H1 (cell line): ENCODE measurements at regions not wholly inside any gene's neighbourhood (a gene's known extent, or its start where the extent isn't known, plus 50 kb on each side); places are given as distances from the start of the nearest gene placed in this dataset.

Experiments used
- CTCF ChIA-PET: fragments of 300-600 bp; sonication (Branson Sonifier 250); formaldehyde crosslinking; loops from one replicate; lab custom pipeline; 2021; ENCODE audit not compliant: partially characterized antibody; lab: Charles Lee
- POLR2A ChIA-PET: fragments of 300-600 bp; sonication (Branson Sonifier 250); formaldehyde crosslinking; loops from one replicate; lab custom pipeline; 2021; ENCODE audit warnings: inconsistent platforms; ENCODE audit not compliant: partially characterized antibody; lab: Charles Lee
- DNase-seq, 2 experiments: peaks; one replicate each; pipeline versions ENCODE4 v3.0.0 to v3.0.0-alpha.2; 2010 to 2022; ENCODE audit warnings: low spot score in 2 of 2, low read depth in 1 of 2, mixed read lengths in 1 of 2
- FAIRE-seq: peaks from 2 replicates; lab custom pipeline; 2011; peaks lifted over from hg19 to GRCh38; lab: Jason Lieb, UNC
- H2AFZ ChIP-seq: 2 replicates; pipeline ENCODE4 v1.8.1; 2012; ENCODE audit warnings: low read length, inconsistent platforms
- H2AK5ac ChIP-seq: 2 replicates; pipeline ENCODE4 v1.6.1; 2013; ENCODE audit warnings: low read depth, low read length
- H2BK120ac ChIP-seq: replicated peaks from 2 replicates; pipeline ENCODE3; 2013; ENCODE audit warnings: low read depth, low read length, inconsistent platforms
- H2BK12ac ChIP-seq: 2 replicates; pipeline ENCODE4 v1.6.1; 2013; ENCODE audit warnings: low read depth, low read length
- H2BK15ac ChIP-seq: 2 replicates; pipeline ENCODE4 v1.6.1; 2013; ENCODE audit warnings: low read length
- H2BK20ac ChIP-seq: 2 replicates; pipeline ENCODE4 v1.6.1; 2013; ENCODE audit warnings: low read length
- H2BK5ac ChIP-seq: 2 replicates; pipeline ENCODE4 v1.6.1; 2013; ENCODE audit warnings: low read depth, low read length
- H3K14ac ChIP-seq: 2 replicates; pipeline ENCODE4 v1.6.1; 2013; ENCODE audit warnings: inconsistent platforms; ENCODE audit not compliant: insufficient read length
- H3K18ac ChIP-seq: 2 replicates; pipeline ENCODE4 v1.6.1; 2013; ENCODE audit warnings: low read length; ENCODE audit errors: extremely low read depth
- H3K23ac ChIP-seq: 2 replicates; pipeline ENCODE4 v1.6.1; 2013; ENCODE audit warnings: inconsistent platforms; ENCODE audit not compliant: insufficient read length
- H3K23me2 ChIP-seq: 2 replicates; pipeline ENCODE4 v1.6.1; 2013; ENCODE audit warnings: low read depth, low read length
- H3K27ac ChIP-seq: 2 replicates; pipeline ENCODE4 v1.6.1; 2011; ENCODE audit warnings: low read depth, low read length, inconsistent platforms
- H3K27me3 ChIP-seq, 4 experiments: replicated peaks in 1 of 4; 1 replicate in 1 of 4; 2 replicates in 3 of 4; pipeline versions ENCODE4 v1.6.1 to v1.8.1; 2011 to 2013; ENCODE audit warnings: low read length in 3 of 4, mild to moderate bottlenecking in 3 of 4, inconsistent platforms in 2 of 4, mixed read lengths in 2 of 4, moderate library complexity in 1 of 4; ENCODE audit not compliant: control insufficient read depth in 3 of 4, insufficient read depth in 3 of 4; ENCODE audit errors: extremely low read depth in 1 of 4
- H3K36me3 ChIP-seq, 4 experiments: 2 replicates each; pipeline versions ENCODE4 v1.6.1 to v1.8.1; 2011 to 2013; ENCODE audit warnings: mild to moderate bottlenecking in 4 of 4, low read length in 3 of 4, moderate library complexity in 2 of 4, control low read depth in 1 of 4, inconsistent platforms in 1 of 4; ENCODE audit not compliant: insufficient read depth in 4 of 4, control insufficient read depth in 2 of 4
- H3K4ac ChIP-seq: replicated peaks from 2 replicates; pipeline ENCODE3; 2013; ENCODE audit warnings: low read length, low read depth, mixed read lengths, inconsistent platforms; ENCODE audit not compliant: insufficient read length
- H3K4me1 ChIP-seq, 4 experiments: replicated peaks in 1 of 4; 1 replicate in 1 of 4; 2 replicates in 3 of 4; pipeline versions ENCODE4 v1.6.1 to v1.8.1; 2011 to 2013; ENCODE audit warnings: low read length in 3 of 4, inconsistent platforms in 2 of 4, mixed read lengths in 1 of 4; ENCODE audit not compliant: insufficient read depth in 4 of 4, control insufficient read depth in 3 of 4
- H3K4me2 ChIP-seq, 2 experiments: 2 replicates each; pipeline versions ENCODE4 v1.6.1 to v1.8.1; 2011 to 2013; ENCODE audit warnings: low read depth in 2 of 2, low read length in 2 of 2, control low read depth in 1 of 2, inconsistent platforms in 1 of 2, mild to moderate bottlenecking in 1 of 2; ENCODE audit not compliant: insufficient read depth in 1 of 2
- H3K4me3 ChIP-seq, 4 experiments: fragments of 200-600, 300-600 bp in 1 of 4; sonication (generic), shearing (Covaris generic), sonication (Bioruptor Twin) in 1 of 4; 2 replicates each; pipeline versions ENCODE4 v1.5.1 to v1.8.1; 2011 to 2016; ENCODE audit warnings: low read length in 4 of 4, low read depth in 3 of 4, control low read depth in 2 of 4, inconsistent platforms in 2 of 4, mild to moderate bottlenecking in 2 of 4, mixed read lengths in 1 of 4, moderate library complexity in 1 of 4; ENCODE audit not compliant: insufficient read depth in 2 of 4; ENCODE audit errors: extremely low read depth in 1 of 4
- H3K56ac ChIP-seq: replicated peaks from 2 replicates; pipeline ENCODE3; 2013; ENCODE audit warnings: low read depth, mild to moderate bottlenecking, mixed read lengths, low read length, inconsistent platforms; ENCODE audit not compliant: insufficient read length
- H3K79me1 ChIP-seq: 2 replicates; pipeline ENCODE4 v1.6.1; 2013; ENCODE audit warnings: low read depth, low read length, control low read depth
- H3K79me2 ChIP-seq, 2 experiments: 2 replicates each; pipeline versions ENCODE4 v1.6.1 to v1.8.1; 2012 to 2013; ENCODE audit warnings: low read length in 2 of 2, mild to moderate bottlenecking in 2 of 2, inconsistent platforms in 1 of 2; ENCODE audit not compliant: insufficient read depth in 2 of 2, control insufficient read depth in 1 of 2
- H3K9ac ChIP-seq, 4 experiments: replicated peaks in 1 of 4; 1 replicate in 1 of 4; 2 replicates in 3 of 4; pipeline versions ENCODE4 v1.6.1 to v1.8.1; 2011 to 2013; ENCODE audit warnings: low read depth in 3 of 4, low read length in 3 of 4, control low read depth in 2 of 4, mild to moderate bottlenecking in 2 of 4, moderate library complexity in 2 of 4, inconsistent platforms in 1 of 4; ENCODE audit errors: extremely low read depth in 1 of 4
- H3K9me3 ChIP-seq, 2 experiments: 2 replicates each; pipeline versions ENCODE4 v1.6.1 to v1.8.1; 2012 to 2013; ENCODE audit warnings: mild to moderate bottlenecking in 2 of 2, moderate library complexity in 2 of 2, control low read depth in 1 of 2, inconsistent platforms in 1 of 2, low read depth in 1 of 2, low read length in 1 of 2, mixed read lengths in 1 of 2; ENCODE audit not compliant: insufficient read depth in 2 of 2
- H4K20me1 ChIP-seq, 2 experiments: replicated peaks in 1 of 2; 2 replicates each; pipeline versions ENCODE3 to v1.8.1; 2011 to 2013; ENCODE audit warnings: inconsistent platforms in 2 of 2, low read length in 2 of 2, mild to moderate bottlenecking in 1 of 2; ENCODE audit not compliant: insufficient read depth in 2 of 2, control insufficient read depth in 1 of 2
- H4K5ac ChIP-seq: 2 replicates; pipeline ENCODE4 v1.6.1; 2013; ENCODE audit warnings: low read length, low read depth, mixed read lengths, inconsistent platforms; ENCODE audit not compliant: insufficient read length
- H4K8ac ChIP-seq: 2 replicates; pipeline ENCODE4 v1.8.0; 2013; ENCODE audit warnings: mild to moderate bottlenecking, moderate library complexity, low read length, inconsistent platforms; ENCODE audit not compliant: insufficient read depth; ENCODE audit errors: extremely low read depth
- H4K91ac ChIP-seq: replicated peaks from 2 replicates; pipeline ENCODE3; 2013; ENCODE audit warnings: low read length, mixed read lengths, inconsistent platforms; ENCODE audit not compliant: insufficient read length
- GABPA ChIP-seq: IDR thresholded peaks from 2 replicates; pipeline ENCODE4 v1.6.1; 2011; ENCODE audit warnings: mild to moderate bottlenecking, low read length, moderate library complexity, borderline replicate concordance; ENCODE audit not compliant: insufficient read depth
- PHF8 ChIP-seq: fragments of 200-600 bp; sonication (generic); conservative IDR thresholded peaks from 2 replicates; pipeline ENCODE4 v1.7.1; 2012; ENCODE audit warnings: low read depth, mild to moderate bottlenecking, inconsistent platforms, low read length, moderate library complexity
- POU5F1 ChIP-seq: IDR thresholded peaks from 2 replicates; pipeline ENCODE4 v1.6.1; 2011; ENCODE audit warnings: low read depth, mild to moderate bottlenecking, low read length, moderate library complexity
- SIN3A ChIP-seq, 2 experiments: IDR thresholded peaks in 1 of 2; conservative IDR thresholded peaks in 1 of 2; 2 replicates each; pipeline ENCODE4 v1.6.1; 2011 to 2012; ENCODE audit warnings: low read length in 2 of 2, improper control_type of control experiment in 1 of 2, low read depth in 1 of 2, mild to moderate bottlenecking in 1 of 2
- SP1 ChIP-seq: IDR thresholded peaks from 2 replicates; pipeline ENCODE4 v1.6.1; 2011; ENCODE audit warnings: low read depth, low read length
- TCF12 ChIP-seq: IDR thresholded peaks from 2 replicates; pipeline ENCODE4 v1.6.1; 2011; ENCODE audit warnings: low read depth, mild to moderate bottlenecking, low read length
- WGBS, 2 experiments: shearing (Covaris generic) in 1 of 2; methylation state at CpG; one replicate each; pipeline versions ENCODE4 v1.1.6 to v1.1.7; 2013 to 2015; ENCODE audit warnings: low lambda C conversion rate in 2 of 2, mixed read lengths in 2 of 2, inconsistent platforms in 1 of 2, low coverage in 1 of 2, missing lambda C conversion rate in 1 of 2; ENCODE audit not compliant: insufficient replicate concordance in 2 of 2, insufficient coverage in 1 of 2, insufficient read length in 1 of 2; ENCODE audit errors: extremely low coverage in 1 of 2, missing lambda C conversion rate in 1 of 2; 5-methylcytosine and 5-hydroxymethylcytosine counted together
- TF ChIP-seq, protein P1 (sequence below), 3 experiments: IDR thresholded peaks; 1 replicate in 2 of 3; 2 replicates in 1 of 3; pipeline versions ENCODE4 v1.5.1 to v1.6.1; 2011; ENCODE audit warnings: low read length in 3 of 3, mild to moderate bottlenecking in 3 of 3, inconsistent platforms in 2 of 3, low read depth in 1 of 3, moderate library complexity in 1 of 3; ENCODE audit not compliant: insufficient read depth in 1 of 3; ENCODE audit errors: control extremely low read depth in 1 of 3

- H4K20me1 ChIP-seq = no peaks in the 10 kb centered on the region
- no peak overlapping the region for H3K4me2 ChIP-seq
- no peak overlapping the region for H2AK5ac ChIP-seq
- POLR2A ChIA-PET = no interaction called here
- no peak overlapping the region for H3K18ac ChIP-seq
- no peaks in the 10 kb centered on the region for H3K79me2 ChIP-seq
- no peak overlapping the region for H3K23ac ChIP-seq
- no peaks in the 10 kb centered on the region for H3K23me2 ChIP-seq
- TF ChIP-seq SIN3A (conservative IDR thresholded peaks at IDR 0.05 in 1 of 2, IDR thresholded peaks at IDR 0.05 in 1 of 2; ENCODE audit: low read depth in 1 of 2, low read length in 2 of 2) = no peak
- no peak for TF ChIP-seq SP1
- TF ChIP-seq, protein P1, sequence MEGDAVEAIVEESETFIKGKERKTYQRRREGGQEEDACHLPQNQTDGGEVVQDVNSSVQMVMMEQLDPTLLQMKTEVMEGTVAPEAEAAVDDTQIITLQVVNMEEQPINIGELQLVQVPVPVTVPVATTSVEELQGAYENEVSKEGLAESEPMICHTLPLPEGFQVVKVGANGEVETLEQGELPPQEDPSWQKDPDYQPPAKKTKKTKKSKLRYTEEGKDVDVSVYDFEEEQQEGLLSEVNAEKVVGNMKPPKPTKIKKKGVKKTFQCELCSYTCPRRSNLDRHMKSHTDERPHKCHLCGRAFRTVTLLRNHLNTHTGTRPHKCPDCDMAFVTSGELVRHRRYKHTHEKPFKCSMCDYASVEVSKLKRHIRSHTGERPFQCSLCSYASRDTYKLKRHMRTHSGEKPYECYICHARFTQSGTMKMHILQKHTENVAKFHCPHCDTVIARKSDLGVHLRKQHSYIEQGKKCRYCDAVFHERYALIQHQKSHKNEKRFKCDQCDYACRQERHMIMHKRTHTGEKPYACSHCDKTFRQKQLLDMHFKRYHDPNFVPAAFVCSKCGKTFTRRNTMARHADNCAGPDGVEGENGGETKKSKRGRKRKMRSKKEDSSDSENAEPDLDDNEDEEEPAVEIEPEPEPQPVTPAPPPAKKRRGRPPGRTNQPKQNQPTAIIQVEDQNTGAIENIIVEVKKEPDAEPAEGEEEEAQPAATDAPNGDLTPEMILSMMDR (IDR thresholded peaks at IDR 0.05; ENCODE audit: control extremely low read depth in 1 of 3, insufficient read depth in 1 of 3, low read depth in 1 of 3, low read length in 3 of 3) = no peak
- no peak for TF ChIP-seq POU5F1
- no peak for TF ChIP-seq PHF8
- no peak for TF ChIP-seq TCF12
- no peak for TF ChIP-seq GABPA
- H3K56ac ChIP-seq = no peak overlapping the region
- no peak overlapping the region for H2BK120ac ChIP-seq
- CTCF ChIA-PET = interaction anchor here (1.2 to 3.9 kb wide), 3 partner anchors 10 to 184 kb away, joined by 4 to 19 read pairs (median 6); no protein-coding TSS in a partner anchor
- H3K27me3 ChIP-seq = no peaks in the 10 kb centered on the region
- H3K9me3 ChIP-seq = no peaks in the 10 kb centered on the region
- no peak overlapping the region for H3K4me3 ChIP-seq
- H3K4ac ChIP-seq = no peak overlapping the region
- H2BK12ac ChIP-seq = no peak overlapping the region
- peaks cover 0 to 16% (median 1%) of the 10 kb centered on the region in 4 experiments; a peak in 2 of 7 replicates for H3K4me1 ChIP-seq
- H4K91ac ChIP-seq = no peak overlapping the region
- no peak overlapping the region for H2BK5ac ChIP-seq
- H2BK20ac ChIP-seq = no peak overlapping the region
- no peak overlapping the region for H2BK15ac ChIP-seq
- 94% methylated on average over 3 of the region's 3 CpGs; no CpG with 5 or more reads in 1 of the 2 experiments for WGBS, 2 experiments
- no peak overlapping the region for H4K8ac ChIP-seq
- no peak overlapping the region for H2AFZ ChIP-seq
- no peak for DNase-seq
- no peak for FAIRE-seq
- H3K79me1 ChIP-seq = no peaks in the 10 kb centered on the region
- H3K36me3 ChIP-seq = no peaks in the 10 kb centered on the region
- H3K14ac ChIP-seq = no peak overlapping the region
- peak overlapping the region; percentile 1 for H4K5ac ChIP-seq
- no peak overlapping the region for H3K9ac ChIP-seq
- no peak overlapping the region for H3K27ac ChIP-seq
Measured at GRCh38 chr4:74665876-74666275, 128.4 kb downstream of the BTC start.
